DOHH2 (cell line): ENCODE measurements at regions not wholly inside any gene's neighbourhood (a gene's known extent, or its start where the extent isn't known, plus 50 kb on each side); places are given as distances from the start of the nearest gene placed in this dataset.

Experiments used
- CTCF ChIP-seq: fragments of 200-600 bp; sonication (generic); IDR thresholded peaks from one replicate; pipeline ENCODE4 v1.5.1; 2014; ENCODE audit warnings: antibody characterized with exemption, mild to moderate bottlenecking, low read depth, low read length; ENCODE audit not compliant: poor library complexity, severe bottlenecking
- EZH2phosphoT487 ChIP-seq: fragments of 200-600 bp; sonication (generic); IDR thresholded peaks from 2 replicates; pipeline ENCODE4 v1.6.1; 2017; ENCODE audit warnings: borderline replicate concordance, mild to moderate bottlenecking, antibody characterized with exemption, low read length, moderate library complexity, mixed read lengths

GRCh38 chr1:219783605-219784235 is 144.6 kb downstream of the SLC30A10 start:
- no peak for TF ChIP-seq CTCF
- no peak for TF ChIP-seq EZH2phosphoT487
